ENCODE measurements at regions not wholly inside any gene's neighbourhood (a gene's known extent, or its start where the extent isn't known, plus 50 kb on each side); places are given as distances from the start of the nearest gene placed in this dataset.

DNA sequence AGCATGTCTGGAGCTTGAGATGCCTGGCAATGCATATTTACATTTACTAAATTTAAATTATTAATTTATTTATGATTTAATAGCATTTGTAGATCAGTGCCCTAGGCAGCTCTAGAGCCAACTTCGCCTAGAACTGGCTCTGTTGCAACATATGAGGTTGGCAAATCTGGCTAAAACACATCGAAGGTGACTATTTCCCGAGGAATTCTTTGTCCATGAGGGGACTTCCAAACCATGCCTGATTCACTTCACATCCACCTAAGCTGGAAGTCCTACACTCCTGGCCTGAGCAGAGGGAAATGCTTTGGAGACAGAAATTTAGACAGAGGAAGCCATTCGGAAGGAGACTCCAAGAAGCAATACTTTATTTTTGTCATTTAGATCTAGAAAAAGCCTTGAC is 211.0 kb upstream of the ARG1 start:
- TF ChIP-seq YY1 (IDR thresholded peaks at IDR 0.05; ENCODE audit: insufficient read depth, insufficient read length) (no peak), ZNF274 (IDR thresholded peaks at IDR 0.05; ENCODE audit: low read depth, low read length) (no peak), SUZ12 (IDR thresholded peaks at IDR 0.05; ENCODE audit: extremely low read depth, insufficient read depth, insufficient read length) (no peak)

All from NT2/D1 (cell line).